SK-N-SH (cell line): ENCODE measurements at regions not wholly inside any gene's neighbourhood (a gene's known extent, or its start where the extent isn't known, plus 50 kb on each side); places are given as distances from the start of the nearest gene placed in this dataset.
"Not testable (repeated sequence)": the region's sequence is repeated elsewhere in the genome, so short reads cannot be mapped to it uniquely, and the experiment has no call there.

ENCODE experiments used
- CTCF ChIA-PET: fragments of 300-600, 350-600 bp; formaldehyde crosslinking; extraction: SDS; loops from one replicate; lab custom pipeline; 2021; lab: Yijun Ruan, JAX
- POLR2A ChIA-PET: fragments of 350-600 bp; sonication (Branson Sonifier 250); formaldehyde crosslinking; extraction: SDS; loops from one replicate; lab custom pipeline; 2020; ENCODE audit warnings: antibody characterized with exemption, inconsistent platforms; lab: Yijun Ruan, JAX
- DNase-seq: peaks from one replicate; pipeline ENCODE4 v3.0.0; 2012
- H2AFZ ChIP-seq: fragments of 200-600 bp; sonication (generic); 2 replicates; pipeline ENCODE4 v1.8.1; 2016; ENCODE audit warnings: antibody characterized with exemption, mild to moderate bottlenecking, low read depth
- H3F3A ChIP-seq: fragments of 200-600 bp; sonication (generic); replicated peaks from 2 replicates; pipeline ENCODE3; 2016; ENCODE audit warnings: antibody characterized with exemption, mild to moderate bottlenecking; ENCODE audit not compliant: insufficient read depth
- H3K27ac ChIP-seq, 2 experiments: fragments of 200-500 bp in 1 of 2; fragments of 200-600 bp in 1 of 2; sonication (Bioruptor generic) in 1 of 2; sonication (generic), shearing (Covaris generic) in 1 of 2; 2 replicates each; pipeline versions ENCODE4 v1.5.1 to v1.6.1; 2014 to 2016; ENCODE audit warnings: low read depth in 2 of 2, inconsistent platforms in 1 of 2, low read length in 1 of 2, mild to moderate bottlenecking in 1 of 2, mixed read lengths in 1 of 2
- H3K27me3 ChIP-seq: fragments of 200-600 bp; sonication (generic), shearing (Covaris generic); 2 replicates; pipeline ENCODE4 v1.6.1; 2016; ENCODE audit warnings: mixed run types; ENCODE audit not compliant: insufficient read depth
- H3K36me3 ChIP-seq, 2 experiments: fragments of 200-500 bp in 1 of 2; fragments of 200-600 bp in 1 of 2; sonication (Bioruptor generic) in 1 of 2; sonication (generic) in 1 of 2; replicated peaks in 1 of 2; 2 replicates each; pipeline versions ENCODE3 to v1.5.1; 2014 to 2016; ENCODE audit warnings: low read length in 1 of 2, mild to moderate bottlenecking in 1 of 2; ENCODE audit not compliant: insufficient read depth in 2 of 2, control insufficient read depth in 1 of 2
- H3K4me1 ChIP-seq, 2 experiments: fragments of 200-500 bp in 1 of 2; fragments of 200-600 bp in 1 of 2; sonication (Bioruptor generic) in 1 of 2; sonication (generic), shearing (Covaris generic) in 1 of 2; 2 replicates each; pipeline versions ENCODE4 v1.5.1 to v1.6.1; 2014 to 2016; ENCODE audit warnings: low read depth in 1 of 2, low read length in 1 of 2, mixed run types in 1 of 2; ENCODE audit not compliant: insufficient read depth in 2 of 2, control insufficient read depth in 1 of 2
- H3K4me2 ChIP-seq: fragments of 200-600 bp; sonication (generic), shearing (Covaris generic); 2 replicates; pipeline ENCODE4 v1.6.1; 2017; ENCODE audit warnings: mixed run types
- H3K4me3 ChIP-seq, 2 experiments: fragments of 200-500 bp in 1 of 2; fragments of 200-600 bp in 1 of 2; sonication (Bioruptor generic) in 1 of 2; sonication (generic), shearing (Covaris generic) in 1 of 2; 2 replicates each; pipeline versions ENCODE4 v1.5.1 to v1.8.1; 2014 to 2016; ENCODE audit warnings: low read depth in 2 of 2, inconsistent platforms in 1 of 2, low read length in 1 of 2, mild to moderate bottlenecking in 1 of 2, mixed read lengths in 1 of 2, moderate library complexity in 1 of 2
- H3K79me2 ChIP-seq: fragments of 200-600 bp; sonication (generic); 2 replicates; pipeline ENCODE4 v1.8.1; 2017; ENCODE audit warnings: mild to moderate bottlenecking; ENCODE audit not compliant: insufficient read depth
- H3K9ac ChIP-seq: fragments of 200-600 bp; sonication (generic); 2 replicates; pipeline ENCODE4 v1.6.1; 2017; ENCODE audit warnings: mixed run types
- H3K9me2 ChIP-seq: fragments of 200-600 bp; sonication (generic); 2 replicates; pipeline ENCODE4 v1.6.1; 2017; ENCODE audit warnings: mixed run types
- H3K9me3 ChIP-seq: fragments of 200-600 bp; sonication (generic); 2 replicates; pipeline ENCODE4 v1.6.1; 2017; ENCODE audit warnings: mixed run types, mild to moderate bottlenecking, moderate library complexity
- H4K20me1 ChIP-seq: fragments of 200-600 bp; sonication (generic); 2 replicates; pipeline ENCODE4 v1.6.1; 2017; ENCODE audit warnings: mild to moderate bottlenecking, mixed run types; ENCODE audit not compliant: insufficient read depth
- CHD2 ChIP-seq: fragments of 150-350 bp; IDR thresholded peaks from 2 replicates; pipeline ENCODE4 v1.6.1; 2018; ENCODE audit warnings: low read length; ENCODE audit not compliant: partially characterized antibody
- GATA2 ChIP-seq: sonication (generic); formaldehyde crosslinking; IDR thresholded peaks from 2 replicates; pipeline ENCODE4 v1.5.0; 2020; ENCODE audit warnings: mild to moderate bottlenecking, missing genetic modification reagents
- PBX3 ChIP-seq: IDR thresholded peaks from 2 replicates; pipeline ENCODE4; 2012
- POLR2AphosphoS5 ChIP-seq: IDR thresholded peaks from 2 replicates; pipeline ENCODE4 v1.6.1; 2012; ENCODE audit warnings: low read depth, low read length
- RAD21 ChIP-seq: IDR thresholded peaks from 2 replicates; pipeline ENCODE4 v1.6.1; 2012; ENCODE audit warnings: mild to moderate bottlenecking, low read length
- SIN3A ChIP-seq: IDR thresholded peaks from 2 replicates; pipeline ENCODE4 v1.6.1; 2012; ENCODE audit warnings: low read depth, mild to moderate bottlenecking, low read length, moderate library complexity, borderline replicate concordance
- SMC3 ChIP-seq: IDR thresholded peaks from 2 replicates; pipeline ENCODE4 v1.6.1; 2012; ENCODE audit warnings: low read depth, low read length, improper control_type of control experiment
- WGBS: methylation state at CpG from one replicate; pipeline ENCODE4 v1.1.6; 2017; ENCODE audit warnings: low lambda C conversion rate; 5-methylcytosine and 5-hydroxymethylcytosine counted together
- TF ChIP-seq, protein P1 (sequence below): fragments of 150-350 bp; IDR thresholded peaks from 2 replicates; pipeline ENCODE4 v1.6.1; 2016; ENCODE audit warnings: mild to moderate bottlenecking, low read depth, low read length
- TF ChIP-seq, protein P2 (sequence below): IDR thresholded peaks from 2 replicates; pipeline ENCODE4 v1.4.0; 2012; ENCODE audit warnings: low read depth

DNA sequence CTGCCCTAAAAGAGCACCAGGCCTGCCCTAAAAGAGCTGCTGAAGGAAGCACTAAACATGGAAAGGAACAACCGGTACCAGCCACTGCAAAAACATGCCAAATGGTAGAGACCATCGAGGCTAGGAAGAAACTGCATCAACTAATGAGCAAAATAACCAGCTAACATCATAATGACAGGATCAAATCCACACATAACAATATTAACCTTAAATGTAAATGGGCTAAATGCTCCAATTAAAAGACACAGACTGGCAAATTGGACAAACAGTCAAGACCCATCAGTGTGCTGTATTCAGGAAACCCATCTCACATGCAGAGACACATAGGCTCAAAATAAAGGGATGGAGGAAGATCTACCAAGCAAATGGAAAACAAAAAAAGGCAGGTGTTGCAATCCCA, 104.7 kb downstream of the C4BPA start:
- H3K4me3 ChIP-seq, H3K4me1 ChIP-seq, POLR2A ChIA-PET: not testable (repeated sequence)

DNA sequence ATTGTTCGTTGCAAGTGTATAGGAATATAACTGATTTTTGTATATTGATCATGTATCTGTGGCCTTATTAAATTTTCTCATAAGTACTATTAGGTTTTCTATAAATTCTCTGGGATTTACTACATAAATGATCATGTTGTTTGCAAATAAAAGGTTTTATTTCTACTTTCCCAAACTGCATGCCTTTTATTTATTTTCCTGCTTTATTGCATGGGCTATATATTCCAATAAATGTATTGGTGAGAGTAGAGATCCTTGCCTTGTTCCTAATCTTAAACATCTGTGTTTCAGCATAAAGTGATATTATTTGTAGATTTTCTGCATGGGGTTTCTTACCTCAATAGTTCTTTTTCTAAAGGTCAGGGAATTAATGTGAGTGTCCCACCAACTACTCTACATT, 107.0 kb upstream of the CD55 start:
- DNase-seq: no peak
- Histone ChIP-seq H3K27ac (no peak overlapping the region), H3K9me2 (no peaks in the 10 kb centered on the region), H3K4me1 (peaks cover 0 to 8% of the 10 kb centered on the region in 2 experiments; a peak in 2 of 4 replicates), H3K79me2 (no peaks in the 10 kb centered on the region), H4K20me1 (no peaks in the 10 kb centered on the region), H3F3A (peaks cover 22% of the 10 kb centered on the region), H3K27me3 (no peaks in the 10 kb centered on the region), H3K9me3 (no peaks in the 10 kb centered on the region), H3K4me3 (no peak overlapping the region), H3K9ac (no peak overlapping the region), H3K4me2 (no peak overlapping the region), H2AFZ (no peak overlapping the region), H3K36me3 (no peaks in the 10 kb centered on the region)
- ChIA-PET CTCF (no interaction called here), POLR2A (no interaction called here)
- WGBS: 3% methylated on average over 1 of the region's 1 CpG
- TF ChIP-seq SMC3 (no peak), GATA2 (CRISPR knock-in tag) (no peak), POLR2AphosphoS5 (no peak), RAD21 (no peak), SIN3A (no peak), PBX3 (no peak), CHD2 (no peak)
- TF ChIP-seq, protein P1, sequence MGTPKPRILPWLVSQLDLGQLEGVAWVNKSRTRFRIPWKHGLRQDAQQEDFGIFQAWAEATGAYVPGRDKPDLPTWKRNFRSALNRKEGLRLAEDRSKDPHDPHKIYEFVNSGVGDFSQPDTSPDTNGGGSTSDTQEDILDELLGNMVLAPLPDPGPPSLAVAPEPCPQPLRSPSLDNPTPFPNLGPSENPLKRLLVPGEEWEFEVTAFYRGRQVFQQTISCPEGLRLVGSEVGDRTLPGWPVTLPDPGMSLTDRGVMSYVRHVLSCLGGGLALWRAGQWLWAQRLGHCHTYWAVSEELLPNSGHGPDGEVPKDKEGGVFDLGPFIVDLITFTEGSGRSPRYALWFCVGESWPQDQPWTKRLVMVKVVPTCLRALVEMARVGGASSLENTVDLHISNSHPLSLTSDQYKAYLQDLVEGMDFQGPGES: no peak
- TF ChIP-seq, protein P2, sequence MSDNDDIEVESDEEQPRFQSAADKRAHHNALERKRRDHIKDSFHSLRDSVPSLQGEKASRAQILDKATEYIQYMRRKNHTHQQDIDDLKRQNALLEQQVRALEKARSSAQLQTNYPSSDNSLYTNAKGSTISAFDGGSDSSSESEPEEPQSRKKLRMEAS: no peak

More for the DNA sequence above, 104.7 kb downstream of the C4BPA start:
- H3K27me3 ChIP-seq, H2AFZ ChIP-seq, H3K9me2 ChIP-seq, H4K20me1 ChIP-seq, H3K9ac ChIP-seq, H3K79me2 ChIP-seq, H3K4me2 ChIP-seq, DNase-seq, H3K9me3 ChIP-seq, H3K27ac ChIP-seq, CTCF ChIA-PET, H3K36me3 ChIP-seq: not testable (repeated sequence)
- H3F3A ChIP-seq: peaks cover 13% of the 10 kb centered on the region
- 11% methylated on average over 2 of the region's 2 CpGs for WGBS
